Mesendoderm (in vitro differentiated cells): ENCODE measurements at regions not wholly inside any gene's neighbourhood (a gene's known extent, or its start where the extent isn't known, plus 50 kb on each side); places are given as distances from the start of the nearest gene placed in this dataset.

Experiments
- DNase-seq: peaks from one replicate; pipeline ENCODE4 v3.0.0; 2013
- H2AK5ac ChIP-seq: 2 replicates; pipeline ENCODE4 v1.6.1; 2013; ENCODE audit warnings: low read length, inconsistent platforms
- H2BK120ac ChIP-seq: 2 replicates; pipeline ENCODE4 v1.6.1; 2013; ENCODE audit warnings: low read depth, mild to moderate bottlenecking, low read length, moderate library complexity, mixed read lengths
- H2BK15ac ChIP-seq: replicated peaks from 2 replicates; pipeline ENCODE4 v1.6.1; 2013; ENCODE audit warnings: low read depth, mild to moderate bottlenecking, moderate library complexity
- H2BK5ac ChIP-seq: 2 replicates; pipeline ENCODE4 v1.6.1; 2013; ENCODE audit warnings: low read length, inconsistent platforms
- H3K18ac ChIP-seq: 2 replicates; pipeline ENCODE4 v1.6.1; 2013; ENCODE audit warnings: mild to moderate bottlenecking, low read length, mixed read lengths
- H3K23ac ChIP-seq: one replicate; pipeline ENCODE4 v1.6.1; 2013; ENCODE audit warnings: low read length
- H3K27ac ChIP-seq: 2 replicates; pipeline ENCODE4 v1.5.1; 2013; ENCODE audit warnings: low read depth, mild to moderate bottlenecking, inconsistent platforms, low read length, moderate library complexity
- H3K27me3 ChIP-seq: 2 replicates; pipeline ENCODE4 v1.6.1; 2013; ENCODE audit warnings: low read length, control low read depth, mild to moderate bottlenecking, inconsistent platforms; ENCODE audit not compliant: insufficient read depth, poor library complexity
- H3K36me3 ChIP-seq: 2 replicates; pipeline ENCODE4 v1.6.1; 2013; ENCODE audit warnings: low read length, inconsistent platforms; ENCODE audit not compliant: control insufficient read depth, insufficient read depth
- H3K4ac ChIP-seq: one replicate; pipeline ENCODE4 v1.6.1; 2013; ENCODE audit warnings: low read depth, mild to moderate bottlenecking, low read length, moderate library complexity
- H3K4me1 ChIP-seq: 2 replicates; pipeline ENCODE4 v1.6.1; 2013; ENCODE audit warnings: low read depth, low read length, inconsistent platforms; ENCODE audit not compliant: control insufficient read depth
- H3K4me2 ChIP-seq: 2 replicates; pipeline ENCODE4 v1.6.1; 2013; ENCODE audit warnings: low read length
- H3K4me3 ChIP-seq: 2 replicates; pipeline ENCODE4 v1.5.1; 2013; ENCODE audit warnings: mild to moderate bottlenecking, low read length
- H3K56ac ChIP-seq: one replicate; pipeline ENCODE4 v1.6.1; 2013; ENCODE audit warnings: low read length
- H3K79me1 ChIP-seq: 2 replicates; pipeline ENCODE4 v1.6.1; 2013; ENCODE audit warnings: low read length, inconsistent platforms
- H3K79me2 ChIP-seq: 2 replicates; pipeline ENCODE4 v1.6.1; 2013; ENCODE audit warnings: mild to moderate bottlenecking, low read length; ENCODE audit not compliant: control insufficient read depth, insufficient read depth
- H3K9ac ChIP-seq: 2 replicates; pipeline ENCODE4 v1.6.1; 2013; ENCODE audit warnings: low read length, inconsistent platforms
- H4K5ac ChIP-seq: one replicate; pipeline ENCODE4 v1.6.1; 2013; ENCODE audit warnings: low read length
- H4K8ac ChIP-seq: one replicate; pipeline ENCODE4 v1.6.1; 2013; ENCODE audit warnings: low read depth, mild to moderate bottlenecking, control low read depth, low read length, moderate library complexity
- WGBS: extraction: QIAGEN DNeasy Blood & Tissue Kit; methylation state at CpG from one replicate; pipeline ENCODE4 v1.1.7; 2013; ENCODE audit warnings: low lambda C conversion rate, missing lambda C conversion rate; ENCODE audit not compliant: insufficient coverage; ENCODE audit errors: extremely low coverage; 5-methylcytosine and 5-hydroxymethylcytosine counted together

- no peak for DNase-seq
- H2BK120ac ChIP-seq: no peak overlapping the region
These were observed 203.0 kb downstream of the KCTD12 start for GRCh38 chr13:76683168-76683567.

GRCh38 chr13:76680112-76680511 is 206.1 kb downstream of the KCTD12 start:
- H3K79me1 ChIP-seq: no peaks in the 10 kb centered on the region
- no peak overlapping the region for H3K23ac ChIP-seq
- WGBS: no CpG with 5 or more reads among the region's 2 CpGs
- no peak overlapping the region for H2BK5ac ChIP-seq
- no peak for DNase-seq
- H3K79me2 ChIP-seq: no peaks in the 10 kb centered on the region
- H3K36me3 ChIP-seq: no peaks in the 10 kb centered on the region
- no peaks in the 10 kb centered on the region for H3K27me3 ChIP-seq
- H3K9ac ChIP-seq: no peak overlapping the region
- H4K5ac ChIP-seq: no peak overlapping the region
- H3K4me2 ChIP-seq: no peak overlapping the region
- no peak overlapping the region for H3K27ac ChIP-seq
- no peak overlapping the region for H3K18ac ChIP-seq
- no peak overlapping the region for H4K8ac ChIP-seq
- H3K4me1 ChIP-seq: no peaks in the 10 kb centered on the region
- no peak overlapping the region for H2BK15ac ChIP-seq
- H3K4ac ChIP-seq: no peak overlapping the region
- H3K4me3 ChIP-seq: no peak overlapping the region
- H2AK5ac ChIP-seq: no peak overlapping the region
- no peak overlapping the region for H2BK120ac ChIP-seq
- no peak overlapping the region for H3K56ac ChIP-seq

More at GRCh38 chr13:76683168-76683567, 203.0 kb downstream of the KCTD12 start:
- H3K18ac ChIP-seq: no peak overlapping the region
- H3K27ac ChIP-seq: no peak overlapping the region
- H3K79me1 ChIP-seq: no peaks in the 10 kb centered on the region
- no peak overlapping the region for H4K5ac ChIP-seq
- no peak overlapping the region for H3K56ac ChIP-seq
- H3K36me3 ChIP-seq: no peaks in the 10 kb centered on the region
- H3K79me2 ChIP-seq: no peaks in the 10 kb centered on the region
- no peak overlapping the region for H4K8ac ChIP-seq
- H3K4me3 ChIP-seq: no peak overlapping the region
- H3K23ac ChIP-seq: no peak overlapping the region
- H3K27me3 ChIP-seq: no peaks in the 10 kb centered on the region
- no peak overlapping the region for H2BK15ac ChIP-seq
- H2BK5ac ChIP-seq: no peak overlapping the region
- H3K4me2 ChIP-seq: no peak overlapping the region
- no CpG with 5 or more reads among the region's 2 CpGs for WGBS
- H2AK5ac ChIP-seq: no peak overlapping the region
- no peak overlapping the region for H3K4ac ChIP-seq
- no peaks in the 10 kb centered on the region for H3K4me1 ChIP-seq
- no peak overlapping the region for H3K9ac ChIP-seq

- no peak overlapping the region for H4K5ac ChIP-seq
- no peak overlapping the region for H3K18ac ChIP-seq
- no peak overlapping the region for H3K23ac ChIP-seq
- no peak overlapping the region for H2AK5ac ChIP-seq
- no peak overlapping the region for H3K9ac ChIP-seq
- no peak for DNase-seq
- H2BK15ac ChIP-seq: no peak overlapping the region
- H3K79me2 ChIP-seq: no peaks in the 10 kb centered on the region
- H3K36me3 ChIP-seq: no peaks in the 10 kb centered on the region
- no peaks in the 10 kb centered on the region for H3K79me1 ChIP-seq
- no peak overlapping the region for H2BK120ac ChIP-seq
- no peak overlapping the region for H3K4me2 ChIP-seq
- no peaks in the 10 kb centered on the region for H3K4me1 ChIP-seq
- H2BK5ac ChIP-seq: no peak overlapping the region
- no peak overlapping the region for H3K27ac ChIP-seq
- no CpG with 5 or more reads among the region's 3 CpGs for WGBS
- H3K27me3 ChIP-seq: no peaks in the 10 kb centered on the region
- no peak overlapping the region for H3K4ac ChIP-seq
- no peak overlapping the region for H3K56ac ChIP-seq
- no peak overlapping the region for H3K4me3 ChIP-seq
- no peak overlapping the region for H4K8ac ChIP-seq
These were observed 209.2 kb downstream of the KCTD12 start for GRCh38 chr13:76677043-76677442.

GRCh38 chr13:76672420-76672819 is 213.8 kb downstream of the KCTD12 start:
- Histone ChIP-seq H3K36me3 (no peaks in the 10 kb centered on the region), H3K4me1 (no peaks in the 10 kb centered on the region), H4K5ac (no peak overlapping the region), H3K9ac (no peak overlapping the region), H3K27ac (no peak overlapping the region), H3K18ac (no peak overlapping the region), H3K56ac (no peak overlapping the region), H3K79me2 (no peaks in the 10 kb centered on the region), H2BK5ac (no peak overlapping the region), H3K27me3 (no peaks in the 10 kb centered on the region), H3K4me3 (no peak overlapping the region), H2AK5ac (no peak overlapping the region), H2BK120ac (no peak overlapping the region), H2BK15ac (no peak overlapping the region), H4K8ac (no peak overlapping the region), H3K4me2 (no peak overlapping the region), H3K23ac (no peak overlapping the region), H3K79me1 (no peaks in the 10 kb centered on the region), H3K4ac (no peak overlapping the region)
- no CpG with 5 or more reads among the region's 2 CpGs for WGBS
- no peak for DNase-seq

GRCh38 chr13:76668716-76669115 is 217.5 kb downstream of the KCTD12 start:
- Histone ChIP-seq H3K4me1 (no peaks in the 10 kb centered on the region), H2BK15ac (no peak overlapping the region), H3K9ac (no peak overlapping the region), H3K36me3 (no peaks in the 10 kb centered on the region), H3K4me3 (no peak overlapping the region), H3K18ac (no peak overlapping the region), H2BK5ac (no peak overlapping the region), H3K56ac (no peak overlapping the region), H3K4me2 (no peak overlapping the region), H3K79me2 (no peaks in the 10 kb centered on the region), H3K23ac (no peak overlapping the region), H4K8ac (no peak overlapping the region), H3K4ac (no peak overlapping the region), H3K79me1 (no peaks in the 10 kb centered on the region), H3K27me3 (no peaks in the 10 kb centered on the region), H2BK120ac (no peak overlapping the region), H3K27ac (no peak overlapping the region), H2AK5ac (no peak overlapping the region), H4K5ac (no peak overlapping the region)
- WGBS: no CpG with 5 or more reads among the region's 5 CpGs
- no peak for DNase-seq

- Histone ChIP-seq H3K56ac (no peak overlapping the region), H3K18ac (no peak overlapping the region), H2BK120ac (no peak overlapping the region), H3K36me3 (no peaks in the 10 kb centered on the region), H3K23ac (no peak overlapping the region), H3K27me3 (no peaks in the 10 kb centered on the region), H3K4me2 (no peak overlapping the region), H3K27ac (no peak overlapping the region), H2BK15ac (peak overlapping the region; percentile 19), H3K4me3 (no peak overlapping the region), H4K5ac (no peak overlapping the region), H3K4ac (no peak overlapping the region), H3K79me2 (no peaks in the 10 kb centered on the region), H4K8ac (no peak overlapping the region), H3K9ac (no peak overlapping the region), H2AK5ac (no peak overlapping the region), H2BK5ac (no peak overlapping the region), H3K79me1 (no peaks in the 10 kb centered on the region), H3K4me1 (no peaks in the 10 kb centered on the region)
- DNase-seq: peak; percentile 26
- WGBS: no CpG with 5 or more reads among the region's 2 CpGs
These were observed 218.1 kb downstream of the KCTD12 start for GRCh38 chr13:76668141-76668540.
